Fibroblast of pulmonary artery (primary cell): ENCODE measurements at regions not wholly inside any gene's neighbourhood (a gene's known extent, or its start where the extent isn't known, plus 50 kb on each side); places are given as distances from the start of the nearest gene placed in this dataset.
A peak's percentile ranks its signal among the peaks of the same experiment; 100 is the strongest.
"Not testable (repeated sequence)": the region's sequence is repeated elsewhere in the genome, so short reads cannot be mapped to it uniquely, and the experiment has no call there.

ENCODE experiments used
- DNase-seq: peaks from one replicate; pipeline ENCODE4 v3.0.0-alpha.2; 2010; ENCODE audit warnings: low read depth
- H3K4me3 ChIP-seq: replicated peaks from 2 replicates; pipeline ENCODE4 v1.5.1; 2011; ENCODE audit warnings: low read depth, mild to moderate bottlenecking, control low read depth, low read length, moderate library complexity
- TF ChIP-seq, protein P1 (sequence below): IDR thresholded peaks from 2 replicates; pipeline ENCODE4 v1.5.1; 2011; ENCODE audit warnings: mild to moderate bottlenecking, control low read depth, low read length, inconsistent platforms; ENCODE audit errors: missing control alignments

DNA sequence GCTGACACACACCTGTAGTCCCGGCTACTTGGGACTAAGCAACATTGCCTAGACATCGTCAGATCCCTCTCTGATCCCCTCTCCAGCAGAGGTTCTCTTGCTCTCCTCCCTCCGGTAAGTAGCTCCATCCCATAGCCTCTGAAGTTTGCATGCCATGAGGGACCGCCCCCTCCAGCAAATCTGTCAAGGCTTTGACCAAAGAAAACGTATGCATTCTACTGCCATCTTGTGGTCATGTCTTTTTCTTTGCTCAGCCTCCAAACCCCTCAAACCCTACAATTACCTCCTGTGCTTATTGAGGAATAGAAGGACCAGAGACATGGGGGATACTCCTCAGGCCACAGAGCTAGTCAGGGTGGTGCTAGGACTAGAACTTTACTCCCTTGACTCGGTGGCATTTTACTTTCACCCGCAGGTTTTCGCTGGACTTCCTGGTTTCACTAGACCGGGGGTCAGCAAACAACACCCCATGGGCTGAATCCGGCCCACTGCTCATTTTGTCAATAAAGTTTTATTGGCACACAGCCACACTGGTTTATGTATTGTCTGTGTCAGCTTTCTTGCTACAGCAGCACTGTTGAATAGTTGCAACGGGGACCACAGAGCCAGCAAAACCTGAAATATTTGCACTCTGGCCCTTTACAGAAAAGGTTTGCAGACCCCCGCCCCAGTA, 202.6 kb upstream of the FOXK1 start:
- peak; percentile 66 for DNase-seq
- no peak overlapping the region for H3K4me3 ChIP-seq
- TF ChIP-seq, protein P1, sequence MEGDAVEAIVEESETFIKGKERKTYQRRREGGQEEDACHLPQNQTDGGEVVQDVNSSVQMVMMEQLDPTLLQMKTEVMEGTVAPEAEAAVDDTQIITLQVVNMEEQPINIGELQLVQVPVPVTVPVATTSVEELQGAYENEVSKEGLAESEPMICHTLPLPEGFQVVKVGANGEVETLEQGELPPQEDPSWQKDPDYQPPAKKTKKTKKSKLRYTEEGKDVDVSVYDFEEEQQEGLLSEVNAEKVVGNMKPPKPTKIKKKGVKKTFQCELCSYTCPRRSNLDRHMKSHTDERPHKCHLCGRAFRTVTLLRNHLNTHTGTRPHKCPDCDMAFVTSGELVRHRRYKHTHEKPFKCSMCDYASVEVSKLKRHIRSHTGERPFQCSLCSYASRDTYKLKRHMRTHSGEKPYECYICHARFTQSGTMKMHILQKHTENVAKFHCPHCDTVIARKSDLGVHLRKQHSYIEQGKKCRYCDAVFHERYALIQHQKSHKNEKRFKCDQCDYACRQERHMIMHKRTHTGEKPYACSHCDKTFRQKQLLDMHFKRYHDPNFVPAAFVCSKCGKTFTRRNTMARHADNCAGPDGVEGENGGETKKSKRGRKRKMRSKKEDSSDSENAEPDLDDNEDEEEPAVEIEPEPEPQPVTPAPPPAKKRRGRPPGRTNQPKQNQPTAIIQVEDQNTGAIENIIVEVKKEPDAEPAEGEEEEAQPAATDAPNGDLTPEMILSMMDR: peak; percentile 39

- H3K4me3 ChIP-seq, DNase-seq: not testable (repeated sequence)
Measured at GRCh38 chr7:4480131-4480530, 202.0 kb upstream of the FOXK1 start.

GRCh38 chr7:4483851-4484250, 198.2 kb upstream of the FOXK1 start:
- DNase-seq: no peak
- no peak overlapping the region for H3K4me3 ChIP-seq
- TF ChIP-seq, protein P1: no peak

DNA sequence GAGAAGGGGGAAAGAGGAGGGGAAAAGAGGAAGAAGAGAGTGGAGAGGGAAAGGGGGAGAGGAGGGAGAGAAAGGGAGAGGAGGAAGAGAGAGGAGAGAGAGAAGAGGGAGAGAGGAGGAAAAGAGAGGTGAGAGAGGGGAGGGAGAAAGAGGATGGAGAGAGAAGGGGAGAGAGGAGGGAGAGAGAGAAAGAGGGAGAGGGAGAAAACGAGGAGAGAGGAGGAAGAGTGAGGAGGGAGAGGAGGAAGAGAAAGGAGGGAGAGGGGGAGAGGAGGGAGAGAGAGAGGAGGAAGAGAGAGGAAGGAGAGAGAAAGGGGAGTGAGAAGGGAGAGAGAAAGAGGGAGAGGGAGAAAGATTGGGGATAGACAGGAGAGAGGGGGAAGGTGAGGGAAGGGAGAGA, 197.6 kb upstream of the FOXK1 start:
- H3K4me3 ChIP-seq: no peak overlapping the region
- TF ChIP-seq, protein P1: no peak
- DNase-seq: no peak

DNA sequence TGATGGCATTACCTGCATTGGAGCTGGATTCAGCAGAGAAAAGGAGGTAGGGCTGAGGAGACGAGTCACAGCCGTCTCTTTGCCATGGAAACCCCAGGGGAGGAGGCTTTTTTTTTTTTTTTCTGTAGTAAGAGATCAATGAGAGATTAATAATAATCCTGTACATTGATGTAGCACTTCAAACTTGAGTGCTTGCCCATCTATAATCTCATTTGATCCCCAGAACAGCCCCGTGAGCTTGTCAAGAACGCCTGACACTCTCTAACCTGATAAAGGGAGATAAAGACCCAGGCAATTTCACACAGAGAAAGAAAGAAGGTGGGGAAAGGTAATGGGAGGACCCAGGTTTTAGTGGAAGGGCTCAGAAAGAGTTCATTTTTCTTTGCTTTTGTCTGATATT, 195.2 kb upstream of the FOXK1 start:
- TF ChIP-seq, protein P1: no peak
- DNase-seq: no peak
- H3K4me3 ChIP-seq: no peak overlapping the region

DNA sequence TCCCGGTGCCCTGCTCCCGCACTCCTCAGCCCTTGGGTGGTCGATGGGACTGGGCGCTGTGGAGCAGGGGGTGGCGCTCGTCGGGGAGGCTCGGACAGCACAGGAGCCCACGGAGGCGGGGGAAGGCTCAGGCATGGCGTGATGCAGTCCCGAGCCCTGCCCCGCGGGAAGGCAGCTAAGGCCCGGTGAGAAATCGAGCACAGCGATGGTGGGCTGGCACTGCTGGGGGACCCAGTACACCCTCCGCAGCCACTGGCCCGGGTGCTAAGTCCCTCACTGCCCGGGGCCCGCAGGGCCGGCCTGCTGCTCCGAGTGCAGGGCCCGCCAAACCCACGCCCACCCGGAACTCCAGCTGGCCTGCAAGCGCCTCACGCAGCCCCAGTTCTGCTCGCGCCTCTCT, 185.2 kb upstream of the FOXK1 start:
- not testable (repeated sequence) for H3K4me3 ChIP-seq, DNase-seq

GRCh38 chr7:4500812-4501211, 181.3 kb upstream of the FOXK1 start:
- no peak for DNase-seq
- TF ChIP-seq, protein P1: no peak
- H3K4me3 ChIP-seq: no peak overlapping the region

DNA sequence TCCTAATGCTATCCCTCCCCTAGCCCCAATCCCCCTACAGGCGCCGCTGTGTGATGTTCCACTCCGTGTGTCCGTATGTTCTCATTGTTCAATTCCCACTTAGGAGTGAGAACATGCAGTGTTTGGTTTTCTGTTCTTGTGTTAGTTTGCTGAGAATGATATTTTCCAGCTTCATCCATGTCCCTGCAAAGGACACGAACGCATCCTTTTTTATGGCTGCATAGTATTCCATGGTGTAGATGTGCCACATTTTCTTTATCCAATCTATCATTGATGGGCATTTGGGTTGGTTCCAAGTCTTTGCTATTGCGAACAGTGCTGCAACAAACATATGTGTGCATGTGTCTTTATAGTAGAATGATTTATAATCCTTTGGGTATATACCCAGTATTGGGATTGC, 174.2 kb upstream of the FOXK1 start:
- H3K4me3 ChIP-seq, DNase-seq: not testable (repeated sequence)

DNA sequence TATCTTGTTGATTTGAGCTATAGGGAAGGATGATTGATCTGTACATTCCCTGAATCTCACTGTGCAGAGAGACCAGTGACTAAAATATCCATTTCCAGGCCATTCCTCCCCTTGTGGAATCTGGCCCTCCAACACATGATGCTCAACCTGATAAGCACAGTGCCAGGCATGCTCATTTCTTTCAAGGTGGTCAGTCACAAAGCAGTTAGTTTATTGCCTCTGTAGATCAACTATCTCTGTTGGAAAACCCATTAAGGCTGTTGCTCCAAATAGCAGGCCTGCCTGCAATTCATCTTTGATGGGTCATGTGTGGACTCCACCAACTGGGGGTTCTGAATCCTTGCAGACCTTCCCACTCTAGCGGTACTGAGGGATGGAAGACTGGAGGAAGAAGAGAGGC, 168.6 kb upstream of the FOXK1 start:
- H3K4me3 ChIP-seq: no peak overlapping the region
- DNase-seq: no peak
- TF ChIP-seq, protein P1: no peak
